ENCODE measurements at regions not wholly inside any gene's neighbourhood (a gene's known extent, or its start where the extent isn't known, plus 50 kb on each side); places are given as distances from the start of the nearest gene placed in this dataset.

GRCh38 chr2:217650229-217650628 is 352.6 kb downstream of the TNS1 start:
- TF ChIP-seq ATF5 (CRISPR knock-in tag; IDR thresholded peaks at IDR 0.05; ENCODE audit: low read depth) = no peak
- no peak for TF ChIP-seq ZBTB21 (CRISPR knock-in tag; IDR thresholded peaks at IDR 0.05)
- TF ChIP-seq NFYB (CRISPR knock-in tag; IDR thresholded peaks at IDR 0.05) = no peak
- no peak for TF ChIP-seq ZNF292 (CRISPR knock-in tag; IDR thresholded peaks at IDR 0.05; ENCODE audit: borderline replicate concordance, low read depth)
- no peak for TF ChIP-seq POLR2A (IDR thresholded peaks at IDR 0.05; ENCODE audit: insufficient read depth in 1 of 2, low read depth in 2 of 2, low read length in 2 of 2)
- no peak for TF ChIP-seq MAFF (IDR thresholded peaks at IDR 0.05; ENCODE audit: low read depth, low read length)
- TF ChIP-seq TARDBP (CRISPR knock-in tag; IDR thresholded peaks at IDR 0.05) = no peak
- no peak for TF ChIP-seq ZNF12 (CRISPR knock-in tag; IDR thresholded peaks at IDR 0.05)
- no peak for TF ChIP-seq ASH2L (IDR thresholded peaks at IDR 0.05; ENCODE audit: insufficient read length, low read depth, low read length)
- no peak for TF ChIP-seq SAFB2 (CRISPR knock-in tag; IDR thresholded peaks at IDR 0.05; ENCODE audit: borderline replicate concordance, low read depth)
